Inferior parietal cortex (tissue), 1 donor: ENCODE measurements at regions not wholly inside any gene's neighbourhood (a gene's known extent, or its start where the extent isn't known, plus 50 kb on each side); places are given as distances from the start of the nearest gene placed in this dataset.

Source experiments
- DNase-seq: peaks from one replicate; pipeline ENCODE4 v3.0.0-alpha.2; 2016; ENCODE audit errors: extremely low spot score

GRCh38 chr3:25218362-25218761 lies 209.7 kb upstream of the RARB start:
- DNase-seq: no peak

GRCh38 chr3:25226747-25227146 lies 201.3 kb upstream of the RARB start:
- DNase-seq: no peak

- no peak for DNase-seq
Observed at GRCh38 chr3:25229586-25229985, 198.5 kb upstream of the RARB start.

GRCh38 chr3:25235031-25235430 lies 193.0 kb upstream of the RARB start:
- DNase-seq: no peak

GRCh38 chr3:25235466-25235865 lies 192.6 kb upstream of the RARB start:
- no peak for DNase-seq

- no peak for DNase-seq
Observed at GRCh38 chr3:25237602-25238001, 190.5 kb upstream of the RARB start.

GRCh38 chr3:25239042-25239441 lies 189.0 kb upstream of the RARB start:
- DNase-seq: no peak

GRCh38 chr3:25246913-25247312 lies 181.2 kb upstream of the RARB start:
- no peak for DNase-seq

GRCh38 chr3:25252291-25252690 lies 175.8 kb upstream of the RARB start:
- DNase-seq: no peak

GRCh38 chr3:25257026-25257425 lies 171.0 kb upstream of the RARB start:
- no peak for DNase-seq

- no peak for DNase-seq
Observed at GRCh38 chr3:25259871-25260270, 168.2 kb upstream of the RARB start.

- DNase-seq: no peak
Observed at GRCh38 chr3:25262322-25262721, 165.7 kb upstream of the RARB start.

GRCh38 chr3:25265284-25265683 lies 162.8 kb upstream of the RARB start:
- no peak for DNase-seq

- DNase-seq: no peak
Observed at GRCh38 chr3:25266677-25267076, 161.4 kb upstream of the RARB start.

GRCh38 chr3:25272090-25272489 lies 156.0 kb upstream of the RARB start:
- DNase-seq: no peak

- no peak for DNase-seq
Observed at GRCh38 chr3:25273582-25274171, 154.4 kb upstream of the RARB start.

- no peak for DNase-seq
Observed at GRCh38 chr3:25277503-25277902, 150.6 kb upstream of the RARB start.

- DNase-seq: no peak
Observed at GRCh38 chr3:25281041-25281731, 146.9 kb upstream of the RARB start.

- DNase-seq: no peak
Observed at GRCh38 chr3:25281732-25282126, 146.3 kb upstream of the RARB start.

- no peak for DNase-seq
Observed at GRCh38 chr3:25283613-25284012, 144.4 kb upstream of the RARB start.

- no peak for DNase-seq
Observed at GRCh38 chr3:25284249-25284648, 143.8 kb upstream of the RARB start.

GRCh38 chr3:25287291-25287884 lies 140.7 kb upstream of the RARB start:
- DNase-seq: no peak

GRCh38 chr3:25288413-25288812 lies 139.7 kb upstream of the RARB start:
- no peak for DNase-seq
